ENCODE measurements at regions not wholly inside any gene's neighbourhood (a gene's known extent, or its start where the extent isn't known, plus 50 kb on each side); places are given as distances from the start of the nearest gene placed in this dataset.
A peak's percentile ranks its signal among the peaks of the same experiment; 100 is the strongest.
"Not testable (repeated sequence)": the region's sequence is repeated elsewhere in the genome, so short reads cannot be mapped to it uniquely, and the experiment has no call there.

DNA sequence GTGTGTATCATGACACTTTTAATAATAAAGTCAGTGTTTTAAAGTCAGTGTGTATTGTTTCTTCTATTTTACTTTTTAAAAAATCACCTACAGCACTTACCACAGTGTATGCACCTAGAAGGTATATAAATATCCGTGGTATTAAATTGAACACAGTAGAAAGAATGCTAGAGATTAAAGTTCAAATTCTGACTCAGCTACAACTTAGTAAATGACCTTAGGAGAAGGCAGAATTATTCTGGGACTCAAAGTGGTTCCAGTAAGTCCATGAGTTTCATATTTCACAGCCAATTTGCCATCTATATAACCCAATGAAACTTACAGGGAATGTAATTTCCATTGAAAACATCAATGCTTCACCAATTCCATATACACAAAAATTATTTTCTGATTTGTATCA is 52.7 kb upstream of the MAP4 start:
- Histone ChIP-seq H3K9me3 (no peaks in the 10 kb centered on the region), H3K27me3 (no peaks in the 10 kb centered on the region), H3K4me3 (no peak overlapping the region), H3K36me3 (no peaks in the 10 kb centered on the region), H3K27ac (no peak overlapping the region), H3K4me1 (peaks cover 0 to 16% (median 7%) of the 10 kb centered on the region in 4 donors)
- TF ChIP-seq, protein P1, sequence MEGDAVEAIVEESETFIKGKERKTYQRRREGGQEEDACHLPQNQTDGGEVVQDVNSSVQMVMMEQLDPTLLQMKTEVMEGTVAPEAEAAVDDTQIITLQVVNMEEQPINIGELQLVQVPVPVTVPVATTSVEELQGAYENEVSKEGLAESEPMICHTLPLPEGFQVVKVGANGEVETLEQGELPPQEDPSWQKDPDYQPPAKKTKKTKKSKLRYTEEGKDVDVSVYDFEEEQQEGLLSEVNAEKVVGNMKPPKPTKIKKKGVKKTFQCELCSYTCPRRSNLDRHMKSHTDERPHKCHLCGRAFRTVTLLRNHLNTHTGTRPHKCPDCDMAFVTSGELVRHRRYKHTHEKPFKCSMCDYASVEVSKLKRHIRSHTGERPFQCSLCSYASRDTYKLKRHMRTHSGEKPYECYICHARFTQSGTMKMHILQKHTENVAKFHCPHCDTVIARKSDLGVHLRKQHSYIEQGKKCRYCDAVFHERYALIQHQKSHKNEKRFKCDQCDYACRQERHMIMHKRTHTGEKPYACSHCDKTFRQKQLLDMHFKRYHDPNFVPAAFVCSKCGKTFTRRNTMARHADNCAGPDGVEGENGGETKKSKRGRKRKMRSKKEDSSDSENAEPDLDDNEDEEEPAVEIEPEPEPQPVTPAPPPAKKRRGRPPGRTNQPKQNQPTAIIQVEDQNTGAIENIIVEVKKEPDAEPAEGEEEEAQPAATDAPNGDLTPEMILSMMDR (IDR thresholded peaks at IDR 0.05) = no peak
- TF ChIP-seq POLR2A (IDR thresholded peaks at IDR 0.05) = no peak
- DNase-seq = no peak
- intact Hi-C loops (cut with DNase I) = no loop called here
- ATAC-seq = peak in 3 of 4 donors; percentile 20 to 61 (median 25)
- WGBS (ENCODE audit: insufficient coverage, low coverage, low lambda C conversion rate, missing lambda C conversion rate) = 42% methylated on average over 1 of the region's 1 CpG

DNA sequence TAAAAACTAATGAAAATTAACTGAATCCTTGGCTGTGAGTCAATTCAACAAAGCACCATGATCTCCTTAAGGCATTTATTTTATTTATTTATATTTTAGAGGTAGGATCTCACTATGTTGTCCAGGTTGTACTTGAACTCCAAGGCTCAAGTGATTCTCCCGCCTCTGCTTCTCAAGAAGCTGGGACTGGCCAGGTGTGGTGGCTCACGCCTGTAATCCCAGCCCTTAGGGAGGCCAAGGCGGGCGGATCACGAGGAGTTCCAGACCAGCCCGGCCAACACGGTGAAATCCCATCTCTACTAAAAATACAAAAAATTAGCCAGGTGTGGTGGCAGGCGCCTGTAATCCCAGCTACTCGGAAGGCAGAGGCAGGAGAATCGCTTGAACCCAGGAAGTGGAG is 52.1 kb upstream of the MAP4 start:
- ATAC-seq; intact Hi-C loops (cut with DNase I); DNase-seq; H3K9me3 ChIP-seq; H3K27me3 ChIP-seq; H3K36me3 ChIP-seq; H3K27ac ChIP-seq; H3K4me3 ChIP-seq: not testable (repeated sequence)
- peaks cover 0 to 16% (median 7%) of the 10 kb centered on the region in 4 donors for H3K4me1 ChIP-seq
- 98% methylated on average over 7 of the region's 10 CpGs for WGBS (ENCODE audit: insufficient coverage, low coverage, low lambda C conversion rate, missing lambda C conversion rate)

DNA sequence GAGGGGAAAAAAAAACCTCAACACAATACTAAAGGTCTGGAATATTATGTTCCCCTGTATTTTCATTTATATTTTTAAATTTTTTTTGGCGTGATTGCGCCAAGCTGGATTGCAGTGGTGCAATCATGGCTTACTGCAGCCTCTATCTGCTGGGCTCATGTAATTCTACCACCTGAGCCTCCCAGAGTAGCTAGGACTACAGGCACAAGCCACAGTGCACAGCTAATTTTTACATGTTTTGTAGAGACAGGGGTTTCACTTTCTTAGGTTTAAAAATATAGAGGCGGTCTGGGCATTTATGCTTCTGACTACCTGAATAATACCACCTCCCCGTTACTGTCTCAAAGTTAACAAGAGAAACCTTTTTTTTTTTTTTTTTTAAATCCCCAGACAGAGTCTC is 51.1 kb upstream of the MAP4 start:
- Histone ChIP-seq H3K4me1 (peaks cover 0 to 16% (median 7%) of the 10 kb centered on the region in 4 donors), H3K27ac (no peak overlapping the region), H3K9me3 (no peaks in the 10 kb centered on the region), H3K27me3 (no peaks in the 10 kb centered on the region), H3K36me3 (no peaks in the 10 kb centered on the region), H3K4me3 (no peak overlapping the region)
- ATAC-seq (no peak), DNase-seq (no peak)
- intact Hi-C loops (cut with DNase I) = no loop called here
- TF ChIP-seq, protein P1 (IDR thresholded peaks at IDR 0.05) = no peak
- no peak for TF ChIP-seq POLR2A (IDR thresholded peaks at IDR 0.05)
- 93% methylated on average over 4 of the region's 4 CpGs for WGBS (ENCODE audit: insufficient coverage, low coverage, low lambda C conversion rate, missing lambda C conversion rate)

All from right lobe of liver (tissue), 6 donors.